HUES64 (cell line): ENCODE measurements at regions not wholly inside any gene's neighbourhood (a gene's known extent, or its start where the extent isn't known, plus 50 kb on each side); places are given as distances from the start of the nearest gene placed in this dataset.

Experiments
- H3K27ac ChIP-seq: 2 replicates; pipeline ENCODE4 v1.7.0; 2013; ENCODE audit warnings: low read depth, low read length, inconsistent platforms
- H3K27me3 ChIP-seq: 2 replicates; pipeline ENCODE4 v1.6.1; 2013; ENCODE audit warnings: mild to moderate bottlenecking, low read length; ENCODE audit not compliant: insufficient read depth
- H3K36me3 ChIP-seq: 2 replicates; pipeline ENCODE4 v1.6.1; 2013; ENCODE audit warnings: mild to moderate bottlenecking, low read length; ENCODE audit not compliant: insufficient read depth
- H3K4me1 ChIP-seq: 2 replicates; pipeline ENCODE4 v1.6.1; 2013; ENCODE audit warnings: mild to moderate bottlenecking, low read length, moderate library complexity; ENCODE audit not compliant: insufficient read depth
- H3K4me3 ChIP-seq: 2 replicates; pipeline ENCODE4 v1.5.1; 2013; ENCODE audit warnings: mild to moderate bottlenecking, low read length, moderate library complexity
- H3K9ac ChIP-seq: 2 replicates; pipeline ENCODE4 v1.6.1; 2013; ENCODE audit warnings: mild to moderate bottlenecking, low read depth, low read length
- H3K9me3 ChIP-seq: 2 replicates; pipeline ENCODE4 v1.6.1; 2013; ENCODE audit warnings: low read depth, low read length; ENCODE audit not compliant: insufficient read depth
- WGBS: fragments of 150-250, 120-280 bp; methylation state at CpG from one replicate; pipeline ENCODE4 v1.1.7; 2013; ENCODE audit warnings: missing lambda C conversion rate; 5-methylcytosine and 5-hydroxymethylcytosine counted together

DNA sequence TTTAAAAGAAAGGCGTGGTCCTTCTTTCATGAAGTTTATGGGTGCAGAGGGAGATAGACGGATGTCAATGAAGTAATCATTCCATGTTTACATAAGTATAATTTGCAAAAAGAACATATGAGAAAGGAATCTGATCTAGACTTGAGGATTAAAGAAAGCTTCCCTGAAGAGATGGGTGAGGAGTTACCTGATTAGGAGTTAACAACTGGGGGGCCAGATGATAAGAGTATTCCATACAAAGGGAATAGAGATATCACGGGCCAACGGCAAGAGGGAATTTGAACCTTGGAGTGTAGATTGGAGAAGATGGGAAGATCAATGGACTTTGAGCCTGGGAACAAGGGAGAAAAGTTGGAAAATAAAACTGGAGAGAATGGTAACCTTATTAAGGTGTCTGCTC is 1959.9 kb upstream of the WWC1 start:
- no peak overlapping the region for H3K27ac ChIP-seq
- peaks cover 14% of the 10 kb centered on the region for H3K4me1 ChIP-seq
- peaks cover 4% of the 10 kb centered on the region for H3K27me3 ChIP-seq
- H3K9me3 ChIP-seq: peaks cover 3% of the 10 kb centered on the region; the same call in 1 of the 2 replicates
- 93% methylated on average over 2 of the region's 4 CpGs for WGBS
- H3K36me3 ChIP-seq: no peaks in the 10 kb centered on the region
- H3K9ac ChIP-seq: no peak overlapping the region
- no peak overlapping the region for H3K4me3 ChIP-seq

DNA sequence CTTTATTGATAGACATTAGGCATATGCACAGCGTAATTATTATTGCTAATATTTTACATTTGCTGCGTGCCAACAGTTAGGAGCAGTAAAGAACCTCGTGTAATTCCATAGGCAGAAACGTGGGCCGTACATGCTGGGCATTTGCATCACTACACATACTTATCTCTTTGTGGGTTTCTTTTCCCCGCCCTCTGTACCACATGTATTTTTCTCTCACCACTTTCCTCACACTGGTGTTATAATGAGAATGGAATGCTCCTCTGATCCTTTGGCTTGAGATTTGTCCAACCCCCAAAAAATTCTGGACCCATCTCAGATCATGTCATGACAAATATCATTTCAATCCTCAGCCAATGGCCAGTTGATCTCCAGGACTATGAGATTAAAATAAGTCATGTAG is 1952.6 kb upstream of the WWC1 start:
- Histone ChIP-seq H3K27ac (no peak overlapping the region), H3K9me3 (peaks cover 3% of the 10 kb centered on the region; the same call in 1 of the 2 replicates), H3K4me3 (no peak overlapping the region), H3K9ac (no peak overlapping the region), H3K27me3 (no peaks in the 10 kb centered on the region), H3K36me3 (no peaks in the 10 kb centered on the region), H3K4me1 (0 out of 2 replicates have a peak, but pooled peaks cover 11% of the 10 kb centered on the region)
- WGBS: 92% methylated on average over 6 of the region's 6 CpGs

DNA sequence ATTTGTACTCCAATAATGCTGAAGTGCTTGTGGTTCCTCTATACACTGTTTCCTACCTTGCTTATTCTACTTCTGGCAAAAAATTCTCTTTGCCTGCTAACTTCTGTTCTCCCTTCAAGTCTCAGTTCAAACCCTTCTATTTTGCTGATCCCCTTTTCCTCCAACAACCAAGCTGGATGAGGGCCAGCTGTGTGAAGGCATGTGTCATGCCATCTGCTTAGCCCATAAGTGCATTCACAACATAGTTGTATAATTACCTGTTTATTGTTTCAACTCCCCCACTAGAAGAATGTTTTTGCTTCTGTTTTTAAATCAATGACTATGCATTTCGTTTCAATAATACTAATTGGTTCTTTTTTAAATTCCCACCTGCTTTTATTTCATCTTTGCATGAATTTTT is 1951.4 kb upstream of the WWC1 start:
- H3K4me1 ChIP-seq: 0 out of 2 replicates have a peak, but pooled peaks cover 11% of the 10 kb centered on the region
- H3K9ac ChIP-seq: no peak overlapping the region
- H3K9me3 ChIP-seq: peaks cover 3% of the 10 kb centered on the region; the same call in 1 of the 2 replicates
- H3K36me3 ChIP-seq: no peaks in the 10 kb centered on the region
- WGBS: no CpG with 5 or more reads among the region's 1 CpG
- no peaks in the 10 kb centered on the region for H3K27me3 ChIP-seq
- H3K4me3 ChIP-seq: no peak overlapping the region
- H3K27ac ChIP-seq: no peak overlapping the region

DNA sequence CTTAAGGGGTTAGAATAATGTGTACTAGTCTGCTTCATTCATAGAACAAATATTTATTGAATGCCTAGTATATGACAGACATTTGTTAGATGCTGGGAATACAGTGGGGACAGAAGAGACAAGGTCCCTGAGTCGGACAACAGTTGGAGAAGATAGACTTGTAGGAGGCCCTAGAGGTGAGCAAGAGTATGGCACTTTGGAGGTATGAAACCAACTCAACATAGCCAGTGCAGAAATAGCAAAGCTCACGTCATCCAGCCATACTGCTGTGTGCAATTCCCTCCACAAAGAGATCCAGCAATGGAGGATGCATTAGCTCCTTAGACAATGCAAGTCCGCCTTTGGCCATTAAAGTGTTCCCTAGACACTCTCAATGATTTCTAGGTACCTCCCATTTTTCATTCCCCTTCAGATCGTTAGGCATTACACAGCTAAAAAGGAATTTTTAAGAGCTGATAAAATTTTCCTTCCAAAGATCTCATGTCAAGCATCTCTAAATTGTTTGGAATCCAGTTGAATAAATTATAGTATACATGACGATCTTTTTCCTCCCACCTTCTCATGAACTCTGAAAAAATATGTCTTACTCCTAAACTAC is 1949.6 kb upstream of the WWC1 start:
- Histone ChIP-seq H3K9ac (no peak overlapping the region), H3K27ac (no peak overlapping the region), H3K36me3 (no peaks in the 10 kb centered on the region), H3K4me1 (peaks cover 14% of the 10 kb centered on the region; the same call in 1 of the 2 replicates), H3K27me3 (no peaks in the 10 kb centered on the region), H3K9me3 (no peaks in the 10 kb centered on the region), H3K4me3 (no peak overlapping the region)
- whole genome bisulfite sequencing: 87% methylated on average over 5 of the region's 5 CpGs

DNA sequence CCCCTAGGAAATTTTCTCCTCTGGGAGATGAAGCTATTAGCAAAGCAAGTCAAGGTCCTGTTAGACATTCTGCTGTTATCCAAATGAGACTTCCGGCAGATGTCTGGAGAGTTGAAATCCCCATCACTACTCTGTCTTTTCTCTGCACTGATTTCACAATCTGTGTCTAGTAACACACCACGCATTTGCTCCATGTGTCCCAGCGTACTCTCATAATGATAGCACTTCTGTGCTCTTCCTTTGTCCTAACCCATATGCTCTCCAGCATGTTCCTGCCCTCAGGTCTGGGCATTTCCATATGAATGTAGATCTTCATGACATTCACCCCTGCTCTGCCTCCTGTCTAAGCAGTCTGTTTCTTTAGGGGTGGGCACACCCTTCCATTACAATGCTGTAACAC is 1949.0 kb upstream of the WWC1 start:
- Histone ChIP-seq H3K27me3 (no peaks in the 10 kb centered on the region), H3K36me3 (no peaks in the 10 kb centered on the region), H3K4me3 (no peak overlapping the region), H3K27ac (no peak overlapping the region), H3K9ac (no peak overlapping the region), H3K9me3 (no peaks in the 10 kb centered on the region), H3K4me1 (peaks cover 20% of the 10 kb centered on the region; the same call in 1 of the 2 replicates)
- 80% methylated on average over 3 of the region's 3 CpGs for WGBS

DNA sequence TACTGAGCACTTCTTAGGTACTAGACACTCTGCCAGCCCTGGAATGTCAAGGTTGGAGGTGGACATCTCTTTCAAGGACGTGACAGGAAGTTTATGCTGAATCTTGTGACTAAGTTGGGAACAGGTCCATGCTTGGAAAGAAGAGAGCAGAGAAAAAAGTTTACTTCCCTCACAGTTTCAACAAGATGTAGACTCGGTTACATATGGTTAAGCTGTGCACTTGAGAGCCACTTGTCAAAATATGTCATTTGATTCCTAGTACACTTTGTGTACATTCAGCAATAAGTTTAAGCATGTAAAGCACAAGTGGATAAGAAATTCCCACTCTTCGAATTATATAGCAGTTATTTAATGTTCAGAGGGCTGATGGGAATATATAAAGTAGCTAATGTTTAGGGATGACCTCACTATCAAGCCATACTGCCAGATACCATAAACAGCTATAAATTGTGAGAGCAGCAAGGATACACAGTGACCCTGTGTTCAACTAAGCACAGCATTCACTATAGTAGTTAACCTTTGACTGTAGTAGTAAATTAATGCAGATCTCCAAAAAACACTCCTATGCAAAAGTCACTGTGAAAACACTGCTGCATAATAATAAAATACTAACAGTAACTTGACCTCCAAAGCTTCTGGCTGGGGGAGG is 1944.6 kb upstream of the WWC1 start:
- Histone ChIP-seq H3K4me1 (peaks cover 32% of the 10 kb centered on the region), H3K27ac (no peak overlapping the region), H3K4me3 (no peak overlapping the region), H3K9ac (no peak overlapping the region), H3K27me3 (no peaks in the 10 kb centered on the region), H3K9me3 (no peaks in the 10 kb centered on the region), H3K36me3 (no peaks in the 10 kb centered on the region)
- WGBS: 73% methylated on average over 3 of the region's 3 CpGs

DNA sequence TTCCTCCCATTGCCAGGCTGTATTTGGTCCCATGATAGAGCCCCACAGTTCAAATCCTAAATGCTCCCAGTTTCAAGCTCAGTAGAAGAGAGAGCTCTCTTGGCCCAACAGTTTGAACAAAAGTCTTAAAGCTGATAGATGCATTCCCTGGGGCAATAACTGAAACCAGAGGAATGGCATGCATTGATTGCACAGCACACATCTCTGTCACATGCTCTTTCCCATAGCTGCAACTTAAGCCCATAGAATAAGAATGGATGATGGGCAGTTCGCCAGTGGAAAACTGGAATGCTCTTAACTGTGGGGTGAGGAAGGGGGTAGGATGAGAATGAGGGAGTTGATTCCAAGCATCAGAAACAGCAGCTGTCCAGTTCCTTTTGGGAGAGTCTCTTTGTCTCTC is 1942.4 kb upstream of the WWC1 start:
- 86% methylated on average over 1 of the region's 1 CpG for WGBS
- Histone ChIP-seq H3K9ac (no peak overlapping the region), H3K9me3 (no peaks in the 10 kb centered on the region), H3K4me1 (peaks cover 21% of the 10 kb centered on the region), H3K4me3 (no peak overlapping the region), H3K27ac (no peak overlapping the region), H3K27me3 (no peaks in the 10 kb centered on the region), H3K36me3 (no peaks in the 10 kb centered on the region)

DNA sequence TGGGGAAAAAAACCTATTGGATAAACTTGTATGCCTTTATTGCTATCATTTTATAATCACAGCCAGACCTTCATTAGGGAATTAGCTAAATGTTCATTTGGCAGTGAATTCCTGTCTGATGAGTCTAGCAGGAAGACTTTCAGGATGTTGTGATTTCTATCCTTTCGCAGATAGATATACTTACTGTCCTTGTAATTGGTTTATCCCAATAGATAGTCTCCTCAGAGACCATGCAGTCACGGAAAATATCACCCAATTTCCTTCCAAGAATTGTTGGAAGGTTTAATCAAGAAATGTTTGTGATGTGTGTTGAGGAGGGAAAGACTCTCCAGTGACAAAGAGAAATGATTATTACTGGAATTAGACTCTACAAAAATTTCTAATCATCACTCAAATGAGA is 1937.9 kb upstream of the WWC1 start:
- Histone ChIP-seq H3K4me3 (no peak overlapping the region), H3K9me3 (no peaks in the 10 kb centered on the region), H3K36me3 (no peaks in the 10 kb centered on the region), H3K27me3 (no peaks in the 10 kb centered on the region), H3K9ac (no peak overlapping the region), H3K4me1 (peaks cover 19% of the 10 kb centered on the region), H3K27ac (no peak overlapping the region)
- WGBS: no CpG with 5 or more reads among the region's 2 CpGs

DNA sequence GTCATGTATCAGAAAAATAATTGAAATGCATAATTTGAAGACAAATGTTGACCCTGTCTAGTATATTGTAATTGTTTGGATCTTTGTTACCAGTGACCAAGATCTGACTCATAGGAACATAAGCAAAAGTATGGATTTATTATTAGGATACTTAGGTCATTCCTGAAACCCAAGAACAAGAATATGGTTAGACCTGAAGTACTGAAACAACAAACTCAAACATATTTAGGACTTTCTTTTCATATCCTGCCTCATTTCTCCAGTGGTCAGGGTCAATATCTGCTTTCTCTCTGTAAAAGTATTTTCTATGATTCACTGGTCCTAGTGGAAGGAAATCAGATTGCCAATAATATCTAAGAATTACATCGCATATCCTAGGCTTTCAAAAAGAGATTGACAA is 1937.1 kb upstream of the WWC1 start:
- no peaks in the 10 kb centered on the region for H3K36me3 ChIP-seq
- no peaks in the 10 kb centered on the region for H3K27me3 ChIP-seq
- peaks cover 12% of the 10 kb centered on the region for H3K4me1 ChIP-seq
- no peak overlapping the region for H3K27ac ChIP-seq
- 100% methylated on average over 1 of the region's 1 CpG for WGBS
- no peaks in the 10 kb centered on the region for H3K9me3 ChIP-seq
- H3K4me3 ChIP-seq: no peak overlapping the region
- no peak overlapping the region for H3K9ac ChIP-seq

DNA sequence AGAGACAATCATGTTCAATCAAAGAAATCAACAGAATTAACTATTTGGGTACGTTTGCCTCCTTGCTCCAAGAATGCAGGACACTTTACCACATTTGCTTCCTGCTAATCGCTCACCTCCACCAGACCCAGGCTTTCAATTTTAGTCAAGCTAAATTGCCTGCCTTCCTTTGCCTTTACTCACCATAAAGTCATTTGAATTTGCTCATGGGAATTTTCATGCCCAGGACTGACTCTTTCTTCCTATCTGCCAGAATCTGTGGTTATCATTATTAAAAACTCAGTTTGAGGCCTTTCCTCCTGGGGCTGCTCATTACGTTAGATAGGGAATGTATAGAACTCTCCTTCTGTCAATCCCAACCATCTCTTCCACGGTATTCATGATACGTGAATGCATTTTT is 1935.3 kb upstream of the WWC1 start:
- no peaks in the 10 kb centered on the region for H3K9me3 ChIP-seq
- H3K27ac ChIP-seq: no peak overlapping the region
- peaks cover 10% of the 10 kb centered on the region for H3K4me1 ChIP-seq
- H3K36me3 ChIP-seq: no peaks in the 10 kb centered on the region
- H3K4me3 ChIP-seq: no peak overlapping the region
- H3K27me3 ChIP-seq: no peaks in the 10 kb centered on the region
- 88% methylated on average over 5 of the region's 5 CpGs for WGBS
- H3K9ac ChIP-seq: no peak overlapping the region

DNA sequence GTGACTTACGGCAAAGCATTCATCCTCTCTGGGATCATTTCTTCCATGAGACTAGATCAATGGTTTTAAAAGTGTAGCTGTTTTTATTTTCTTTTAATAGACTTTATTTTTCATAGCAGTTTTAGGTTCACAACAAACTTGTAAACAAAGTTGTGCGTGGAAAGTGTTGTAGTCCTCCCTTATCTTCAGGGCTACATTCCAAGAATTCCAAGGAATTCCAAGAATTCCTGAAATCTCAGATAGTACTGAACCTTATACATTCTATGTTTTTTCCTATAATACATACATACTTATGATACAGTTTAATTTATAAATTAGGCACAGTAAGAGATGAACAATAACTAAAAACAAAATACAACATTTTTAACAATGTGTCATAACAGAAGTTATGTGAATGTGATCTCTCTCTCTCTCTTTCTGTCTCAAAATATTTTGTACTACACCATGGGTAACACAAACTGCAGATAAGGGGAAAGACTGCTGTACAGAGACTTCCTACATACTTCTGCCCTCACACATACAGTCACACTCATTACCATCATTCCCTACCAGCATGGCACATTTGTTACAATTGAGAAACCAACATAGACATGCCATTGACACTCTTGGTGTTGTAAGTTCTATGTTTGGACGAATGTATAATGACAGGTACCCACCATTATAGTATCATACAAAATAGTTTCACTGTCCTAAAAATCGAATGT is 1933.2 kb upstream of the WWC1 start:
- Histone ChIP-seq H3K4me3 (no peak overlapping the region), H3K9ac (no peak overlapping the region), H3K27me3 (no peaks in the 10 kb centered on the region), H3K4me1 (peaks cover 10% of the 10 kb centered on the region), H3K9me3 (peaks cover 3% of the 10 kb centered on the region; the same call in 1 of the 2 replicates), H3K36me3 (no peaks in the 10 kb centered on the region), H3K27ac (0 out of 2 replicates have a peak overlapping the region, but pooled peaks have one; percentile 3)
- 91% methylated on average over 2 of the region's 4 CpGs for WGBS
